MM.1S (cell line): ENCODE measurements at regions not wholly inside any gene's neighbourhood (a gene's known extent, or its start where the extent isn't known, plus 50 kb on each side); places are given as distances from the start of the nearest gene placed in this dataset.

ENCODE experiments used
- EZH2phosphoT487 ChIP-seq: fragments of 300-600 bp; sonication (generic); IDR thresholded peaks from 2 replicates; pipeline ENCODE4 v1.6.1; 2018; ENCODE audit warnings: antibody characterized with exemption, low read length
- TF ChIP-seq, protein P1 (sequence below): fragments of 300-600 bp; sonication (generic); IDR thresholded peaks from 2 replicates; pipeline ENCODE4 v1.5.1; 2016; ENCODE audit warnings: antibody characterized with exemption, low read length, mixed read lengths

DNA sequence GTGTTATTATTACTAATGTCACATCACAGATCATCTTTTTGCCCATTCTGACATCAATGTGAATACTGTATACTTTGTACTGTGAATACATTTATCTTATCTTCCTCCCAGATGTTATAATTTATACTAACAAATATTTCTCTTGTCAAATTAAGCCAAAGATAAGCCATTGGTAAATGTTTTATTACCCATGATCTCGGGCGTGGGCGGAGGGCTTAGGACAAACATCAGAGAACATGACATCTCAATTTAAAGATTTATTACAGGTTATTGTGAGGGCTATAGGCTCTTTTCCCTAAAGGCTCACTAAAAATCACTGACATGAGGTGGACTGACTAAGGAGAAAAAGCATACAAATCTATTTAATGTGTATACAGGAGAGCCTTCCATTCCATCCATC, 58.2 kb upstream of the DGKB start:
- TF ChIP-seq, protein P1, sequence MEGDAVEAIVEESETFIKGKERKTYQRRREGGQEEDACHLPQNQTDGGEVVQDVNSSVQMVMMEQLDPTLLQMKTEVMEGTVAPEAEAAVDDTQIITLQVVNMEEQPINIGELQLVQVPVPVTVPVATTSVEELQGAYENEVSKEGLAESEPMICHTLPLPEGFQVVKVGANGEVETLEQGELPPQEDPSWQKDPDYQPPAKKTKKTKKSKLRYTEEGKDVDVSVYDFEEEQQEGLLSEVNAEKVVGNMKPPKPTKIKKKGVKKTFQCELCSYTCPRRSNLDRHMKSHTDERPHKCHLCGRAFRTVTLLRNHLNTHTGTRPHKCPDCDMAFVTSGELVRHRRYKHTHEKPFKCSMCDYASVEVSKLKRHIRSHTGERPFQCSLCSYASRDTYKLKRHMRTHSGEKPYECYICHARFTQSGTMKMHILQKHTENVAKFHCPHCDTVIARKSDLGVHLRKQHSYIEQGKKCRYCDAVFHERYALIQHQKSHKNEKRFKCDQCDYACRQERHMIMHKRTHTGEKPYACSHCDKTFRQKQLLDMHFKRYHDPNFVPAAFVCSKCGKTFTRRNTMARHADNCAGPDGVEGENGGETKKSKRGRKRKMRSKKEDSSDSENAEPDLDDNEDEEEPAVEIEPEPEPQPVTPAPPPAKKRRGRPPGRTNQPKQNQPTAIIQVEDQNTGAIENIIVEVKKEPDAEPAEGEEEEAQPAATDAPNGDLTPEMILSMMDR, result no peak
- TF ChIP-seq EZH2phosphoT487, result no peak
